ENCODE measurements at regions not wholly inside any gene's neighbourhood (a gene's known extent, or its start where the extent isn't known, plus 50 kb on each side); places are given as distances from the start of the nearest gene placed in this dataset.
"Not testable (repeated sequence)": the region's sequence is repeated elsewhere in the genome, so short reads cannot be mapped to it uniquely, and the experiment has no call there.

DNA sequence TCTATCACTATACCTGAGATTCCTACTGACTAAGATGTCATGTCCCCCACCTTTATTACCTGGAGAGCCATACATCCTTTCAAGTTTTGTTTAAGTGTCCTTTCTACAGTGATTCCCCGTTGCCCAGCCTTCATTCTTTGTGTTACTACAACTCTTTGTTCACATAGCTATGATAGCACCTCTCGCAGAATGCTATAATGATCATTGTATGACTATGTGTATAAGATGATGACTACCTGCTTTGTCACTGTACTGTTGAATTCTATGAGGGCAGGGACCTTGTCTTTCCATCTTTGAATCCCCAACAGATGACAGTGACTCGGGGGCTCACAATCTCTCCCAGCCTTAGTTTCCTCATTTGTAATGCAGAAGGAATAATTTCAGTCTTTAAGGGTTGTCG, 361.2 kb downstream of the NPR3 start:
- DNase-seq = no peak

DNA sequence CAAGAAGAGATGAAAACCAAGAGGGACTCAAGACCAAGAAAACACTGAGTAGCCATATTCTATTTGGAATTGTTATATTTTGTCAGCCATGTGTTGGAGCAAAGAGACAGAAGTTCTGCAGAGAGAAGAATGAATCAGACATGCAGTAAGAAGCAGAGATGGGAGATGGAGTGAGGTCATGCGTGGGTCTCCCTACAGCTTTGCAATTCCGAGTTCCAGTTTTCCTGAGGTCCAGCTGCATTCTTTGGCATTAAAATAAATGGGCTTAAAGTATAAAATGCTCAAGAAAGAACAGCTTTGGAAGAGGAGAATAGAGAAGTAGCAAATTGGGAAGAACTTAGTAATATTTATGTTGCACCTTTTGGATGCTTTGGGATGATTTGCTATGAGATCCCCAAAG, 361.6 kb downstream of the NPR3 start:
- DNase-seq = no peak

DNA sequence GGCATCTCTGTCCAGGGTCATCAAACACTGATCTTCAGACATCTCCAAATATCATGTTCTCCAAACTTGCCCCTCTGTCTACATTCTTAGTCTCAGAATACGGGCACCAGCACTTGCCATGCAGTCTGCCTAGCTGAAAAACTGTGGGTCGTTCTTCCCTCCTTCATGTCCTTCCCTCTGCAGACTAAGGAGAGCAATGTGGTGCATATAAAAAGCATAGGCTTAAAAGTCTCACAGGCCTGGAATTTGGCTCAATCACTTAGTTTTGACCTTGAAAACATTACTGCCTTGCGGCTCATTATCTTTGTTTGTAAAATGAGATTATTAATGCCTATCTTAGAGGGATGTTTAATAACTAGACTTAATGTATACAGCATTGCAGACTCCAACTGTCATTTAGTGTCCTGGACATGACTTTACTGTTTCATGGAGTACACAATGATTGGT, 362.8 kb downstream of the NPR3 start:
- DNase-seq = no peak

DNA sequence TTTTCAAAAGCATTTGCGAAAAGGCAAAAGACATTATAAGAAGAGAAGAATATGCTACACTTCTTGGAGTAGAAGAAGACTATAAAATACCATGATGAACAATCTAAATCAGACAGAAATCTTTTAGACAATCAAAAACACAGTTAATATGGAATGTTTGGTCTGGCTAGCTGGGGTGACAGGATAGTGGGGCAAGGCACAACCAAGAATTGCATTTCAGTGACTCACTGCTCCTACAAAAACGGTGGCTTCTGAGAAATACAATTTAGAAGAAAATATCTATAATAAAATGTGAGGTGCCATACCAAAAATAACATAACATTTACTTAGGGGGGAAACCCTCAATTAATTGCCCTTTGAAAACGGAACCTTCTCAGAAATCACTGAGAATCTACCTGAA, 363.4 kb downstream of the NPR3 start:
- no peak for DNase-seq

DNA sequence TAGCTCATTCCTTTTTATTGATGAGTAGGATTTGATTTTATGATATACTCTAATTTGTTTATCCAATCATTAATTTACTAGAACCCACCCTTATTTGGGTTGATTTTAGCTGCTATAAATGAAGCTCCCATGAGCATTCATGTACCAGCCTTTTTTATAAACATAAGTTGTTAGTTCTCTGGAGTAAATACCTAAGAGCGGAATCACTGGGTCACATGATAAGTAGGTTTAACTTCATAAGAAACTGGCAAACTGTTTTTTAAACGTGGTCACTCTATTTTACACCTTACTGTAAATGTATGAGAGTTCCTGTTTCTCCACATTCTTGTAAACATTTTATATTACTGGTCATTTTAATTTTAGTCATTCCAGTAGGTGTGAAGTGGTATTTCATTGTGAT, 364.6 kb downstream of the NPR3 start:
- no peak for DNase-seq

DNA sequence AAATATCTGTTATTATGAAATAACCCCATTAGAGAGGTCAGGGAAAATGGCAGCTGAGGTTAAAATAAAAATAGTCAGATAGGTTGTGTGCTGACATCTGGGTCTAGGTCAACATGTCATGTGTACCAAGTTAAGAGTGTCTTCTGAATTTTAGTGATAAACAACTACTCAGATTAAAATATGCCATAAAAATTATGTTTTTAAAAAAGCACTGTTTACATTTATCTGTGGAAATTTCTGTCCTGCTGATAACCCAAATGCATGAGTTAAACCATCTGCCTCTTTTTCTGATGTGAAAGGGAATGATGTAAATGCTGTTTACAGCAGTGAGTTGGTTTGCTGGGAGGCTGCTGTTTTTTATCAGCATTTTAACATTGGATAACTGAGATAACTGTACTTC, 361.2 kb upstream of the TARS1 start:
- DNase-seq = no peak

DNA sequence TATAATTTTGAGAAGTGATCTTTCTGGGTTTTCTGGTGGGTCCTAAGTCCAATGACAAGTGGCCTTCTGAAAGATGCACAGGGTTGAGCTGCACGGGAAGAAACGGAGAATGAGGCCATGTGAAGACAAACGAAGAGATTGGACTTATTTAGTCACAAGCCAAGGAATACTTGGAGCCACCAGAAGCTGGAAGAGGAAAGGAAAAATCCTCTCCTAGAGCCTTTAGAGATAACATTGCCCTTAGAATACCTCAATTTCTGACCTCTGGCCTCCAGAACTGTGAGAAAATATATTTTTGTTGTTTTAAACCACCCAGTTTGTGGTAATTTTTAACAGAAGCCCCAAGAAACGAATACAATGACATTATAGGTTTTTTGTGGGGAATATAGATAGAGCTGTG, 360.5 kb upstream of the TARS1 start:
- DNase-seq = no peak

DNA sequence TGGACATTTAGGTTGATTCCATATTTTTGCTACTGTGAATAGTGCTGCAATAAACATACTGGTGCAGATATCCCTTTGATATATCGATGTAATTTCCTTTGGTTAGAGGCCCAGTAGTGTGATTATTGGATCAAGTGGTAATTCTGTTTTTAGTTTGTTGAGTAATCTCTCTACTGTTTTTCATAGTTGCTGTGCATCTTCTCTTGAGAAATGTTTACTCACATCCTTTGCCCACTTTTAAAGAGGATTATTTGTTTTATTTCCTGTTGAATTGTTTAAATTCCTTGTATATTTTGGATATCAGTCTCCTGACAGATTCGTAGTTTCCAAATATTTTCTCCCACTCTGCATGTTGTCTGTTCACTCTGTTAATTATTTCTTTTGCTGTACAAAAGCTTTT, 352.6 kb upstream of the TARS1 start:
- DNase-seq = no peak

DNA sequence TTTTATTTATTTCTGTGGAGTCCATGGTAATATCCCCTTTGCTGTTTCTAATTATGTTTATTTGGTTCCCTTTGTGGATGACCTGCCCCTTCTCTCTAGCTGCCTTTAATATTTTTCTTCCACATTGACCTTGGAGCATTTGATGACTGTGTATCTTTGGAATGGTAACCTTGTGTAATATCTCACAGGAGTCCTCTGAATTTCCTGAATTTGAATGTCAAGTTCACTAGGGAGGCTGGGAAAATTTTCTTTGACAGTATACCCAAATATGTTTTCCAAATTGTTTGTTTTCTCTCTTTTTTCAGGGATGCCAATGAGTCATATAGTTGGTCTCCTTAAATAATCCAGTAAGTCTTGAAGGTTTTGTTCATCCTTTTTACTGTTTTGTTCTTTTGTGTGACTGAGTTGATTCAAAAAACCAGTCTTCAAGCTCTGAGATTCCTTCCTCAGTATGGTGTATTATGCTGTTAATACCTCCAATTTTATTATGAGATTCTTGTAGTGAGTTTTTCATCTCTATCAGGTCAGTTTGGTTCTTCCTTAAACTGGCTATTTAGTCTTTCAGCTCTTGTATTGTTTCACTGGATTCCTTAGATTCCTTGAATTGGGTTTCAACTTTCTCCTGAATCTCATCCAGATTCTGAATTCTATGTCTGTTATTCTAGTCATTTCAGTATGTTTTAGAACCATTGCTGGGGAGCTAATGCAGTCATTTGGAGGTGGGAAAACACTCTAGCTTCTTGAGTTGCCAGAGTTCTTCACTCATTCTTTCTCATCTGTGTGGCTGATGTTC, 349.0 kb upstream of the TARS1 start:
- DNase-seq = no peak

DNA sequence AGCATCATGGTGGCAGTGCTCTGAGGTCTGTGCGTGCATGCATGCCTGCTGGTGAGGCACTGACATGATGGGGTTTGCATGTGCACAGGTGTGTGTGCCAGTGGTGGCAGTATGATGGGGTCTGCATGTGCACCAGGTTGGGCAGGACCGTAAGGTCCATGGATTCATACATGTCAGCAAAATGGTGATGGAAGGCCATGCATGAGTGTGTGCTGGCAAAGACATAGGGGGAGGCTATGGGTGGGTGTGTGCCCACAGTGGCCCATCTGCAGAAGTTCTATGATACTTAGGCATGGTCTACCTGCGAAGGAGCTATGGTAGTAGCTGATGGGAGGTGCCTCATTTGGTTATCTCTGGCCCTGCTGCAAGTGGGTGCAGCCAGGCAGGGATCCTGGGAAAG, 348.0 kb upstream of the TARS1 start:
- no peak for DNase-seq

DNA sequence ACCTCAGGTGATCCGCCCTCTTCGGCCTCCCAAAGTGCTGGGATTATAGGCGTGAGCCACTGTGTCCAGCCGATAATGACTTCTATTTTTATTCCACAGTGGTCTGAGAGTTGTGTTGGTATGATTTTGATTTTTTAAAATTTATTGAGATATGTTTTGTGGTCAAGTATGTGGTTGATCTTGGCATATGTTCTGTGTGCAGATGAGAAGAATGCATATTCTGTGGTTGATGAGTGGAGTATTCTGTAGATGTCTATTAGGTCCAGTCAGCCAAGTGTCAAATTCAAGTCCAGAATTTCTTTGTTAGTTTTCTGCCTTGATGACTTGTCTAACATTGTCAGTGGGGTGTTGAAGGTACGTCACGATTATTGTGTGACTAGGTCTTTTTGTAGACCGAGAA, 338.2 kb upstream of the TARS1 start:
- no peak for DNase-seq

DNA sequence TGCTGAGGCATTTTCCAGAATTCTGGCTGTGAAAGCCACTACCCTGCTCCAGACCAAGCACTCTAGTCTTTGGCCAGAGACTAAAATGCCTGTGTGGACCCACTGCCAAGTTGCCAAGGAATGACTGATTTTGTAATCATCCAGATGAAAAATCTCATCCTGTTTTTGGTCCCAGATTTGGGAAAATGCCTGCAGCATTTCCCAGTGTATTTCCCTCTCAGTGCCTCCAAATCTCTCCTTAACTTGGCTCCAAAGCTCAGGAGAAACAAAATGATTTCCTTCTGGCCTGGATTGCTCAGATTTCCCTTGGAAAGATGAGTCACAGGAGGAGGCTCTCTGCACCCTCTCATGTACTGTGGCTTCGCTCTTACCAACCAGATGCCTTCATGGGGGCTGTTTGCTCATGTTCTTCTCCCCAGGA, 335.2 kb upstream of the TARS1 start:
- DNase-seq = peak; percentile 10

DNA sequence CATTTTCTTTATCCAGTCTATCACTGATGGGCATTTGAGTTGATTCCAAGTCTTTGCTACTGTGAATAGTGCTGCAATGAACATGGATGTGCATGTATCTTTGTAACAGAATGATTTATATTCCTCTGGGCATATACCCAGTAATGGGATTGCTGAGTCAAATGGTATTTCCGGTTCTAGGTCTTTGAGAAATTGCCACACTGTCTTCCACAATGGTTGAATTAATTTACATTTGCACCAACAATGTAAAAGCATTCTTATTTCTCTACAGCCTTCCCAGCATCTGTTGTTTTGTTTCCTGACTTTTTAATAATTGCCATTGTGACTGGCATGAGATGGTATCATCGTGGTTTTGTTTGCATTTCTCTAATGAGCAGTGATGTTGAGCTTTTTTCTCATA, 330.3 kb upstream of the TARS1 start:
- not testable (repeated sequence) for DNase-seq

DNA sequence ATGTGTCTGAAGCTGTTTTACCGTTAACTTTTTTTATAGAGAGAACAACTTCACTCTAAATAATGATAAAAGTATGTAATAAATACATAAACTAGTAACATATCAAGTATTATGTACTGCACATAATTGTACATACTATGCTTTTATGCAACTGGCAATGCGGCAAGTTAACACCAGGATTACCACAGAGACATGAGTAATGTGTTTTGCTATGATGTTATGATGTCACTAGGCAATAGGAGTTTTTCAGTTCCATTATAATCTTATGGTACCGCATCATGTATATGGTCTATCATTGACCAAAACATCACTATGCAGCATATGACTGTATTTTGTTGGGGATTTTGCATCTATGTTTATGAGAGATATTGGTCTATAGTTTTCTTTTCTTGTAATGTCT, 326.4 kb upstream of the TARS1 start:
- DNase-seq = no peak

DNA sequence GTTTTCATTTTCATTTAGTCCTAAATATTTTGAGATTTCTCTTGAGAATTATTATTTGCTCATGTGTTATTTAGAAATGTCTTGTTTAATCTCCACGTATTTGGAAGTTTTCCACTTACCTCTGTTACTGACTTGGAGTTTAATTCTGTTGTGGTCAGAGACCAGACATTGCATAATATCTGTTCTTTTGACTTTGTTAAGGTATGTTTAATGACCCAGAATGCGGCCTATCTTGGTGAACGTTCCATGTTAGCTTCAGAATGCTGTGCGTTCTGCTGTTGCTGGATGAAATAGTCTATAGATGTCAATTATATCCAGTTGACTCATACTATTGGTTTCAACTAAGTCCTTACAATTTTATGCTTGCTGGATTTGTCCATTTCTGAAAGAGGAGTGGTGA, 325.3 kb upstream of the TARS1 start:
- no peak for DNase-seq

DNA sequence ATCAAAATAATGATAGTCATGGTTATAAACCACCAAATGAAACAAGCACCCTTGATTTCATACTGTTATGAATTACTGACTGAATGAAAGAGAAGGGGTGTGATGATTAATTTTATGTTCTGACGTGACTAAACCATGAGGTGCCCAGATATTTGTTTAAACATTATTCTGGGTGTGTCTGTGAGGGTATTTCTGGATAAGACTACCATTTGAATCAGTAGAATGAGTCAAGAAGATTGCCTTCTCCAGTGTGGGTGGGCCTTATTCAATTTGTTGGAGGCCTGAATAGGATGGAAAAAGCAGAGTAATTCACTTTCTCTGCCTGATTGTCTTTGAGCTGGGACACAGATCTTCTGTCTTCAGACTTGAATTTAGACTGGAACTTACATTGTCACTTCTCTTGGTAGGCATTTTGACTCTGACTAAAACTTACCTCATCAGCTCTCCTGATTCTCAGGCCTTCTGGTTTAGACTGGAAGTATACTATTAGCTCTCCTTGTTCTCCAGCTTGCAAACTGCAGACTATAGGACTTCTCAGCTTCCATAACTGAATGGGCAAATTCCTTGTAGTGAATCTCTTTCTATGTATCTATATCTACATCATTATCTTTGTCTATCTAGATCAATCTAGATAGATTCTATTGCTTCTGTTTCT, 321.9 kb upstream of the TARS1 start:
- DNase-seq = no peak

DNA sequence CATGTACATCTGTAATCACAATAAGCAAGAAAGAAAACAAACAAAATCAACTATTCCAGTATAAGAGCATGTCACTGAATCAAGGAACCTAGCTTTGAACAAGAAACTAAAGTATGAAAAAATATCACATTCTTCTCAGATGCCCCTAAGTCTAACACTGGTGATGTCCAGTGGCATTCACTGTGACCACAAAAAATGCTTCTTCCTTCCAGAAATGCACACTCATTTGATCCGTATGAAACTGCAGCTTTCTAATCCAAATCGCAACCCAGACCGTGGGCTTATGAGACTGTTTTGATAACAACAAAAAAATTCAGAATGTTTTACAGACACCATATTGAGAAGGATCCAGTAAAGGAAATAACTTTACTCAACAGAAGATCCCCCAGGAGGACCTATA, 320.1 kb upstream of the TARS1 start:
- DNase-seq = no peak

DNA sequence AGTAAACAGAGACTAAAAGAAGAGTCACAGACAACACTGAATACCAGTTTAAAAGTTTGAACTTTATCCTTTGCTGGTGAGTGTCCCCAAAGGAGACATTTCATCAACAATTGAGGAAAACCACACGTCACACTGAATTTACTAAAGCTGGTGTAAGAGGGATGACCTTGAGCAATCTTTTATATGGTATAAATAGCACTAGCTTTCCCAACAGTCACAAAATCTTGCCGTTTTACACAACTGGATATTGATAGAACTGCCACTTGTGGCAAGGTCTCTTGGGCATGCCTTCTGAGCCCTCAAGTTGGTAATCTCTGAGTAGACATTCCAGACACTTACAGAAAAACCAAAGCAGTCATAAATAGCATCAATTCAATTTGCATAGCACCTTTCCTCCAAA, 311.5 kb upstream of the TARS1 start:
- DNase-seq = no peak

DNA sequence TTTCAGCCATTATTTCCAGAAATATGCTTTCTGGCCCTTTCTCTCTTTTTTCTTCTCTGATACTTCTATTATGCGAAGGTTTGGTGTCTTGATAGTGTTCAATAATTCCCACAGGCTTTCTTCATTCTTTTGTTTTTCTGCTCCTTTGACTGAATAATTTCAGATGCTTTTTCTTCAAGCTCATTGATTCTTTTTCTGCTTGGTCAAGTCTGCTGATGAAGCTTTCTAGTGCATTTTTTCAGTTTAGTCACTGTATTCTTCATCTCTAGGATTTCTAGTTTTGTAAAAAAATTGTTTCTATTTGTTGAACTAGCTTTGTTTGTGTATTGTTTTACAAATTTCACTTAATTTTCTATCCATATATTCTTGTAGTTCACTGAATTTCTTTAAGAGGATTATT, 304.0 kb upstream of the TARS1 start:
- DNase-seq = no peak

DNA sequence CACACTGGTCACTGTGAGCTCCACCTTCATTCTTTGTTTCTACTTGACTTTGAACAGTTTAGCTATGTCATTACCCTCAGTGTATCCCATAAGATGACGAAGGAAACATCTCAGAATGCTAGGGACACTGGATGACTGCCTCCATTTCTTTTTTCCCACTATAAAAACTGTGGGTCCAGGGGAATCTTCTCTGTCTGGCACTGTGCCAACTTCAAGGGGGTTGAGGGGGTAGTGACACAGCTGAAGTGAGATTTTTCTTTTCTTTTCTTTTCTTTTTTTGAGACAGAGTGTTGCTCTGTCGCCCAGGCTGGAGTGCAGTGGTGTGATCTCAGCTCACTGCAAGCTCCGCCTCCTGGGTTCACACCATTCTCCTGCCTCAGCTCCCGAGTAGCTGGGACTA, 302.6 kb upstream of the TARS1 start:
- not testable (repeated sequence) for DNase-seq

DNA sequence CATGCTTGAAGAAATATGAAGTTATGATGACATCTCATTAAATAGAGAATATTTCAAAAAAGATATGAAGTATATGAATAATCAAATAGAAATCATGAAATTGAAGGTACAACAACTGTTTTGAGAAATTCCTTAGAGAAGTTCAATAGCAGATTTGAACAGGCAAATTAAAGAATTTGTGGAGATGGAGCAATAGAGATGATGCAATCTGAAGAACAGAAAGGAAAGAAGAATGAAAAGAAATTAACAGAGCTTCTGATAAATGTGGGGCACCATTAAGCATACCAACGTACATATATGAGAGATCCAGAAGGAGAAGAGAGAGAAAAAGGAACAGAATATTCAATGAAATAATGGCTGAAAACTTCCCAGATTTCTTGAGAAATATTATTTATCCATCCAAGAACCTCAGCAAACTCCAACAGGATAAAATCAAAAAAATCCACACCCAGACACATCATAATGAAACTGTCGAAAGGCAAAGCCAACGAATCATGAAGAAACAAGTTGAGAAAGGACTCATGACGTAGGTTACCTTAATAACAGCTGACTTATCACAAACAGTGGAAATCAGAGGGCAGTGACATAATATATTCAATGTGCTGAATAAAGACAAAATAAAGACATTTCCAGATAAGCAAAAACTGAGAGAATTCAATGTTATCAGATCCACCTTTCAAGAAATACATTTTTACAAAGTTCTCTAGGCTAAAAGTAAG, 297.2 kb upstream of the TARS1 start:
- DNase-seq = no peak

DNA sequence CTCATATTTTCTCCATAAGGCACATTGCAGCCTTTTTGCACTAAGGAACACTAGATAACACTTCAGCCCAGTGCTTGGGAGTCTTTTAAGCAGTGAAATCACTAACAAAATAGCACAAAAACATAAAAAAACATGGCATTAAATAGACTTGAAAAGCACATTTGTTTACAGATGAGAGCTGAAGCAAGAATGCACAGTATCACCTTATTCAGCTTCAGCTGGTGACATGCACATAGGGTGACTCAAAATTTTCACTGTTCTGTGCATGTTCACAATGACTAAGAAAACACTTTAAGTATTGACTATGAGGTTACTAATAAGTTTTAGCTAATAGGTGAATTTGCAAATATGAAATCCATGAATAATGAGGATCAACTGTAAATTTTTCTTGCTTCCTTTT, 293.9 kb upstream of the TARS1 start:
- no peak for DNase-seq

DNA sequence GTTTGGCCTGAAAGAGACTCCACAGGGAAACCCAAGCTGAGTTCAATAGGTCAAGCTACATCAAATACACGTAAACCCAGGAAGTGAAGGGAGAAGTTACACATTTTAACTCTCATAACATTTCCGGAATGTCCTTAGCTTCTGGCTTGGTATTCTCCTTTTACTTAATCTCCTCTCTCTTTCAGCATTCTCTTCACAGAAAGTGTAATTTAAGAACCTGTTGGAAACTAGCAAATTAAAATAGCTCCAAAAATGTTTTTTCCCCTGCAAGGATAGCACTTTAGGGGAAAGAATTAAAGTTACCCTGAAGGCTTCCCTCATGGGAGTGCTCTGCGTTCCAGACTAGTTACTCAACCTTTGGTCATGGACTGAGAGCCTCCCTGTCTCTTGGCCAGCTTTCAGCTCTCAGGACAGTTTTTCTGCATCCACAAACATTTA, 292.7 kb upstream of the TARS1 start:
- DNase-seq = peak; percentile 60

DNA sequence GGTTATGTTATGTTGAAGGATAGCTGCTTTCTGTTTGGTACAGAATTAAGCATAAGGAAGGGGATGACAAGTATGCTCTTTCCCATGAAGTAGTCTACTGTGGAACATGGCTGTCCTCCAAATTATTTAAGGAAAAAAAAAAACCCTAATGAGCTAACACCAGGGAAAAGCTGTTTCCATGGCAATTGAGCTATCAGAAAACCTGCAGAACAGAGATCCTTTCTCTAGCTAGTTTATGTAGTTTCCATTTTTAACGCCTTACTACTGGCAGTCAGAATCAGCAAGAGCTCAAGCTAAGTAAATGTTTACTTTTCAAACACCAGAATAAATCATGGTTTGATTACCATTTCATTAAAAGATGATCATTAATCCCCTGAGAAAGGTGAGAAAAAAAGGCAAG, 287.4 kb upstream of the TARS1 start:
- no peak for DNase-seq
